ENCODE measurements at regions not wholly inside any gene's neighbourhood (a gene's known extent, or its start where the extent isn't known, plus 50 kb on each side); places are given as distances from the start of the nearest gene placed in this dataset.

GRCh38 chr22:47781427-47782111 lies 1019.1 kb downstream of the TBC1D22A start:
- no peak for TF ChIP-seq CTCF (conservative IDR thresholded peaks at IDR 0.05)
- no peak overlapping the region for H3K27ac ChIP-seq

- no peak for TF ChIP-seq CTCF (conservative IDR thresholded peaks at IDR 0.05)
- H3K27ac ChIP-seq = no peak overlapping the region
These were observed 1018.6 kb downstream of the TBC1D22A start for GRCh38 chr22:47781024-47781423.

- no peak for TF ChIP-seq CTCF (conservative IDR thresholded peaks at IDR 0.05)
- H3K27ac ChIP-seq = no peak overlapping the region
These were observed 1017.9 kb downstream of the TBC1D22A start for GRCh38 chr22:47780281-47780875.

- H3K27ac ChIP-seq = no peak overlapping the region
- TF ChIP-seq CTCF (conservative IDR thresholded peaks at IDR 0.05) = no peak
These were observed 1017.0 kb downstream of the TBC1D22A start for GRCh38 chr22:47779474-47779873.

GRCh38 chr22:47778160-47778658 lies 1015.8 kb downstream of the TBC1D22A start:
- TF ChIP-seq CTCF (conservative IDR thresholded peaks at IDR 0.05) = no peak
- peak overlapping the region; percentile 79; the same call in 1 of the 2 replicates for H3K27ac ChIP-seq

- no peak for TF ChIP-seq CTCF (conservative IDR thresholded peaks at IDR 0.05)
- peak overlapping the region; percentile 79 for H3K27ac ChIP-seq
These were observed 1015.0 kb downstream of the TBC1D22A start for GRCh38 chr22:47777426-47777825.

GRCh38 chr22:47776329-47776728 lies 1013.9 kb downstream of the TBC1D22A start:
- TF ChIP-seq CTCF (conservative IDR thresholded peaks at IDR 0.05) = peak; percentile 65

More at GRCh38 chr22:47776329-47776728, 1013.9 kb downstream of the TBC1D22A start:
- H3K27ac ChIP-seq = peak overlapping the region; percentile 79

All from VCaP (cell line).